Naive thymus-derived CD4-positive, alpha-beta T cell (primary cell): ENCODE measurements at regions not wholly inside any gene's neighbourhood (a gene's known extent, or its start where the extent isn't known, plus 50 kb on each side); places are given as distances from the start of the nearest gene placed in this dataset.

ENCODE experiments used
- ATAC-seq: fragments of 150-1000 bp; cut with Tn5 transposase; 2 replicates; pipeline ENCODE4 v1.10.0; 2021; ENCODE audit warnings: mild to moderate bottlenecking, moderate library complexity
- CTCF ChIA-PET: fragments of 350-600 bp; sonication (Branson Sonifier 250); formaldehyde crosslinking; loops from one replicate; lab custom pipeline; 2021; ENCODE audit warnings: antibody characterized with exemption; lab: Charles Lee
- POLR2A ChIA-PET: fragments of 350-600 bp; sonication (Branson Sonifier 250); formaldehyde crosslinking; loops from one replicate; lab custom pipeline; 2021; ENCODE audit warnings: antibody characterized with exemption, inconsistent platforms; lab: Charles Lee
- DNase-seq, 9 donors: peaks; one replicate each; pipeline versions ENCODE4 v3.0.0 to v3.0.0-alpha.2; 2020 to 2022; ENCODE audit warnings: mixed read lengths in 1 of 9
- H3K27ac ChIP-seq: one replicate; pipeline ENCODE4 v1.7.0; 2013; ENCODE audit warnings: mild to moderate bottlenecking, low read depth, low read length, moderate library complexity
- H3K27me3 ChIP-seq, 2 donors: one replicate each; pipeline ENCODE4 v1.7.0; 2013; ENCODE audit warnings: low read length in 2 of 2, mild to moderate bottlenecking in 2 of 2, moderate library complexity in 2 of 2; ENCODE audit not compliant: control insufficient read depth in 2 of 2, insufficient read depth in 2 of 2
- H3K36me3 ChIP-seq, 3 experiments: 1 replicate in 2 of 3; 2 replicates in 1 of 3; pipeline ENCODE4 v1.7.0; 2013; ENCODE audit warnings: low read length in 3 of 3, mild to moderate bottlenecking in 3 of 3, moderate library complexity in 1 of 3; ENCODE audit not compliant: insufficient read depth in 3 of 3, control insufficient read depth in 2 of 3
- H3K4me1 ChIP-seq, 2 donors: one replicate each; pipeline ENCODE4 v1.7.0; 2013; ENCODE audit warnings: low read length in 2 of 2, mild to moderate bottlenecking in 2 of 2, moderate library complexity in 1 of 2; ENCODE audit not compliant: control insufficient read depth in 2 of 2, insufficient read depth in 2 of 2
- H3K4me3 ChIP-seq: 2 replicates; pipeline ENCODE4 v1.7.0; 2013; ENCODE audit warnings: mild to moderate bottlenecking, low read length
- H3K9me3 ChIP-seq, 3 experiments: 1 replicate in 2 of 3; 2 replicates in 1 of 3; pipeline ENCODE4 v1.7.0; 2013; ENCODE audit warnings: low read length in 3 of 3; ENCODE audit not compliant: control insufficient read depth in 2 of 3
- H3K27ac Mint-ChIP-seq, 9 donors: one replicate each; pipeline ENCODE4 v1.8.0; 2020 to 2022; ENCODE audit warnings: mixed read lengths in 9 of 9, mild to moderate bottlenecking in 8 of 9, moderate library complexity in 5 of 9, inconsistent platforms in 2 of 9
- H3K27me3 Mint-ChIP-seq, 5 donors: one replicate each; pipeline ENCODE4 v1.8.0; 2021 to 2022; ENCODE audit warnings: mixed read lengths in 5 of 5, mild to moderate bottlenecking in 1 of 5
- H3K36me3 Mint-ChIP-seq, 5 donors: one replicate each; pipeline ENCODE4 v1.8.0; 2020 to 2022; ENCODE audit warnings: mixed read lengths in 5 of 5, mild to moderate bottlenecking in 3 of 5, inconsistent platforms in 1 of 5
- H3K4me1 Mint-ChIP-seq, 7 donors: one replicate each; pipeline ENCODE4 v1.8.0; 2020 to 2022; ENCODE audit warnings: mixed read lengths in 7 of 7, mild to moderate bottlenecking in 3 of 7, inconsistent platforms in 1 of 7
- H3K4me3 Mint-ChIP-seq, 10 donors: one replicate each; pipeline ENCODE4 v1.8.0; 2020 to 2022; ENCODE audit warnings: mild to moderate bottlenecking in 10 of 10, mixed read lengths in 10 of 10, moderate library complexity in 6 of 10, inconsistent platforms in 2 of 10
- H3K9me3 Mint-ChIP-seq, 11 donors: one replicate each; pipeline ENCODE4 v1.8.0; 2020 to 2022; ENCODE audit warnings: mixed read lengths in 11 of 11, mild to moderate bottlenecking in 4 of 11, inconsistent platforms in 1 of 11, moderate library complexity in 1 of 11
- intact Hi-C, 2 donors: fragments of 100-400 bp; cut with micrococcal nuclease; formaldehyde crosslinking; loops; one replicate each; pipeline ENCODE4 v1.15.1; 2023

GRCh38 chr3:168991803-168992202, 671.7 kb downstream of the MECOM start:
- ChIA-PET CTCF (no interaction called here), POLR2A (no interaction called here)
- no peak overlapping the region for H3K4me3 ChIP-seq
- no peak overlapping the region for H3K4me3 Mint-ChIP-seq
- H3K36me3 Mint-ChIP-seq = no peaks in the 10 kb centered on the region
- peaks cover 0 to 3% (median 0%) of the 10 kb centered on the region in 11 donors for H3K9me3 Mint-ChIP-seq
- H3K27me3 ChIP-seq = peaks cover 0 to 3% of the 10 kb centered on the region in 2 donors
- H3K9me3 ChIP-seq = no peaks in the 10 kb centered on the region
- no peaks in the 10 kb centered on the region for H3K4me1 Mint-ChIP-seq
- intact Hi-C loops = no loop called here
- H3K27me3 Mint-ChIP-seq = no peaks in the 10 kb centered on the region
- no peaks in the 10 kb centered on the region for H3K36me3 ChIP-seq
- DNase-seq = no peak
- no peaks in the 10 kb centered on the region for H3K4me1 ChIP-seq
- ATAC-seq = no peak
- no peak overlapping the region for H3K27ac Mint-ChIP-seq
- no peak overlapping the region for H3K27ac ChIP-seq

GRCh38 chr3:168990621-168991020, 672.9 kb downstream of the MECOM start:
- H3K27me3 ChIP-seq = peaks cover 0 to 3% of the 10 kb centered on the region in 2 donors
- Mint-ChIP-seq H3K9me3 (peaks cover 0 to 3% (median 0%) of the 10 kb centered on the region in 11 donors), H3K27ac (no peak overlapping the region), H3K4me1 (no peaks in the 10 kb centered on the region), H3K27me3 (no peaks in the 10 kb centered on the region), H3K36me3 (no peaks in the 10 kb centered on the region), H3K4me3 (no peak overlapping the region)
- no peak overlapping the region for H3K27ac ChIP-seq
- DNase-seq (no peak), ATAC-seq (no peak)
- no peaks in the 10 kb centered on the region for H3K9me3 ChIP-seq
- no peaks in the 10 kb centered on the region for H3K36me3 ChIP-seq
- intact Hi-C loops = no loop called here
- CTCF ChIA-PET = no interaction called here
- POLR2A ChIA-PET = no interaction called here
- H3K4me3 ChIP-seq = no peak overlapping the region
- no peaks in the 10 kb centered on the region for H3K4me1 ChIP-seq

- ATAC-seq = no peak
- Mint-ChIP-seq H3K4me3 (no peak overlapping the region), H3K9me3 (peaks cover 0 to 3% (median 0%) of the 10 kb centered on the region in 11 donors), H3K27ac (no peak overlapping the region), H3K36me3 (no peaks in the 10 kb centered on the region), H3K27me3 (no peaks in the 10 kb centered on the region), H3K4me1 (no peaks in the 10 kb centered on the region)
- CTCF ChIA-PET = no interaction called here
- POLR2A ChIA-PET = no interaction called here
- H3K4me1 ChIP-seq = no peaks in the 10 kb centered on the region
- DNase-seq = no peak
- no peak overlapping the region for H3K4me3 ChIP-seq
- no peaks in the 10 kb centered on the region for H3K36me3 ChIP-seq
- no peak overlapping the region for H3K27ac ChIP-seq
- intact Hi-C loops = no loop called here
- H3K9me3 ChIP-seq = no peaks in the 10 kb centered on the region
- H3K27me3 ChIP-seq = peaks cover 0 to 3% of the 10 kb centered on the region in 2 donors
These were observed 673.4 kb downstream of the MECOM start for GRCh38 chr3:168990134-168990533.

- Histone ChIP-seq H3K4me1 (no peaks in the 10 kb centered on the region), H3K4me3 (no peak overlapping the region), H3K27me3 (peaks cover 0 to 3% of the 10 kb centered on the region in 2 donors), H3K27ac (no peak overlapping the region), H3K9me3 (no peaks in the 10 kb centered on the region), H3K36me3 (no peaks in the 10 kb centered on the region)
- Mint-ChIP-seq H3K27ac (no peak overlapping the region), H3K9me3 (peaks cover 0 to 2% (median 0%) of the 10 kb centered on the region in 11 donors), H3K27me3 (no peaks in the 10 kb centered on the region), H3K36me3 (no peaks in the 10 kb centered on the region), H3K4me3 (no peak overlapping the region), H3K4me1 (no peaks in the 10 kb centered on the region)
- ChIA-PET POLR2A (no interaction called here), CTCF (no interaction called here)
- DNase-seq = no peak
- ATAC-seq = no peak
- intact Hi-C loops = no loop called here
These were observed 674.1 kb downstream of the MECOM start for GRCh38 chr3:168989396-168989795.

- Histone ChIP-seq H3K4me1 (no peaks in the 10 kb centered on the region), H3K27ac (no peak overlapping the region), H3K9me3 (no peaks in the 10 kb centered on the region), H3K4me3 (no peak overlapping the region), H3K27me3 (peaks cover 0 to 3% of the 10 kb centered on the region in 2 donors), H3K36me3 (no peaks in the 10 kb centered on the region)
- no peak for DNase-seq
- Mint-ChIP-seq H3K36me3 (no peaks in the 10 kb centered on the region), H3K9me3 (peaks cover 0 to 2% (median 0%) of the 10 kb centered on the region in 11 donors), H3K27me3 (no peaks in the 10 kb centered on the region), H3K4me1 (no peaks in the 10 kb centered on the region), H3K4me3 (no peak overlapping the region), H3K27ac (no peak overlapping the region)
- ChIA-PET POLR2A (no interaction called here), CTCF (no interaction called here)
- no peak for ATAC-seq
- intact Hi-C loops = no loop called here
These were observed 674.7 kb downstream of the MECOM start for GRCh38 chr3:168988853-168989252.

GRCh38 chr3:168984872-168985271, 678.6 kb downstream of the MECOM start:
- Mint-ChIP-seq H3K4me1 (no peaks in the 10 kb centered on the region), H3K36me3 (no peaks in the 10 kb centered on the region), H3K9me3 (no peaks in the 10 kb centered on the region), H3K4me3 (no peak overlapping the region), H3K27me3 (no peaks in the 10 kb centered on the region), H3K27ac (no peak overlapping the region)
- Histone ChIP-seq H3K4me1 (no peaks in the 10 kb centered on the region), H3K36me3 (no peaks in the 10 kb centered on the region), H3K4me3 (no peak overlapping the region), H3K9me3 (no peaks in the 10 kb centered on the region), H3K27ac (no peak overlapping the region), H3K27me3 (peaks cover 0 to 3% of the 10 kb centered on the region in 2 donors)
- ATAC-seq (no peak), DNase-seq (no peak)
- ChIA-PET POLR2A (no interaction called here), CTCF (no interaction called here)
- intact Hi-C loops = no loop called here

- H3K4me3 ChIP-seq = no peak overlapping the region
- H3K4me3 Mint-ChIP-seq = no peak overlapping the region
- no peaks in the 10 kb centered on the region for H3K4me1 ChIP-seq
- DNase-seq (no peak), ATAC-seq (no peak)
- no peaks in the 10 kb centered on the region for H3K9me3 ChIP-seq
- H3K27ac ChIP-seq = no peak overlapping the region
- H3K4me1 Mint-ChIP-seq = no peaks in the 10 kb centered on the region
- no peaks in the 10 kb centered on the region for H3K36me3 ChIP-seq
- H3K27ac Mint-ChIP-seq = no peak overlapping the region
- no peaks in the 10 kb centered on the region for H3K9me3 Mint-ChIP-seq
- intact Hi-C loops = no loop called here
- H3K27me3 Mint-ChIP-seq = no peaks in the 10 kb centered on the region
- peaks cover 0 to 3% of the 10 kb centered on the region in 2 donors for H3K27me3 ChIP-seq
- H3K36me3 Mint-ChIP-seq = no peaks in the 10 kb centered on the region
- CTCF ChIA-PET = no interaction called here
- POLR2A ChIA-PET = no interaction called here
These were observed 680.5 kb downstream of the MECOM start for GRCh38 chr3:168983046-168983445.
